T-cell (primary cell): ENCODE measurements at regions not wholly inside any gene's neighbourhood (a gene's known extent, or its start where the extent isn't known, plus 50 kb on each side); places are given as distances from the start of the nearest gene placed in this dataset.

ENCODE experiments used
- ATAC-seq, 4 experiments: fragments of 200-7000 bp in 3 of 4; fragments of 150-1000 bp in 1 of 4; cut with Tn5 transposase; replicated peaks in 1 of 4; 1 replicate in 3 of 4; 2 replicates in 1 of 4; pipeline ENCODE4 v1.10.0; 2021; ENCODE audit warnings: moderate library complexity in 3 of 4, mild to moderate bottlenecking in 2 of 4, moderate number of reproducible peaks in 1 of 4
- CTCF ChIA-PET, 2 donors: fragments of 300-600 bp; sonication (Branson Sonifier 250); formaldehyde crosslinking; loops; one replicate each; lab custom pipeline; 2022; ENCODE audit warnings: antibody characterized with exemption in 2 of 2; lab: Charles Lee
- POLR2A ChIA-PET, 2 donors: fragments of 300-600 bp; sonication (Branson Sonifier 250); formaldehyde crosslinking; loops; one replicate each; lab custom pipeline; 2022; ENCODE audit warnings: antibody characterized with exemption in 2 of 2; lab: Charles Lee
- DNase-seq, 35 experiments: peaks; one replicate each; pipeline versions ENCODE4 v3.0.0 to v3.0.0-alpha.2; 2013 to 2023
- H3K27ac ChIP-seq: one replicate; pipeline ENCODE4 v1.5.1; 2013; ENCODE audit warnings: low read length
- H3K27me3 ChIP-seq, 2 experiments: replicated peaks in 1 of 2; 1 replicate in 1 of 2; 2 replicates in 1 of 2; pipeline versions ENCODE4 v1.6.1 to v1.7.0; 2013; ENCODE audit warnings: low read length in 1 of 2, mixed read lengths in 1 of 2; ENCODE audit not compliant: control insufficient read depth in 2 of 2, insufficient read depth in 2 of 2; ENCODE audit errors: extremely low read depth in 1 of 2
- H3K36me3 ChIP-seq, 2 donors: 1 replicate in 1 of 2; 2 replicates in 1 of 2; pipeline versions ENCODE4 v1.6.1 to v1.7.0; 2013; ENCODE audit warnings: low read length in 1 of 2; ENCODE audit not compliant: control insufficient read depth in 2 of 2, insufficient read depth in 1 of 2; ENCODE audit errors: extremely low read depth in 1 of 2
- H3K4me1 ChIP-seq, 2 experiments: 1 replicate in 1 of 2; 2 replicates in 1 of 2; pipeline versions ENCODE4 v1.6.1 to v1.7.0; 2013; ENCODE audit warnings: low read length in 2 of 2, mixed read lengths in 1 of 2; ENCODE audit not compliant: insufficient read depth in 2 of 2, control insufficient read depth in 1 of 2; ENCODE audit errors: extremely low read depth in 1 of 2
- H3K4me3 ChIP-seq, 2 donors: 1 replicate in 1 of 2; 2 replicates in 1 of 2; pipeline versions ENCODE4 v1.5.1 to v1.7.0; 2013; ENCODE audit warnings: mild to moderate bottlenecking in 2 of 2, low read length in 1 of 2, moderate library complexity in 1 of 2; ENCODE audit not compliant: control insufficient read depth in 1 of 2; ENCODE audit errors: extremely low read depth in 1 of 2
- H3K9me3 ChIP-seq: 2 replicates; pipeline ENCODE4 v1.7.0; 2013
- H3K27ac Mint-ChIP-seq, 2 donors: one replicate each; pipeline ENCODE4 v1.8.0; 2020 to 2021; ENCODE audit warnings: mild to moderate bottlenecking in 2 of 2, mixed read lengths in 2 of 2
- H3K27me3 Mint-ChIP-seq, 2 donors: one replicate each; pipeline ENCODE4 v1.8.0; 2021 to 2022; ENCODE audit warnings: mixed read lengths in 2 of 2
- H3K36me3 Mint-ChIP-seq: one replicate; pipeline ENCODE4 v1.8.0; 2021; ENCODE audit warnings: mixed read lengths
- H3K4me1 Mint-ChIP-seq, 3 donors: one replicate each; pipeline ENCODE4 v1.8.0; 2020 to 2022; ENCODE audit warnings: mixed read lengths in 3 of 3, mild to moderate bottlenecking in 1 of 3
- H3K4me3 Mint-ChIP-seq, 3 donors: one replicate each; pipeline ENCODE4 v1.8.0; 2020 to 2022; ENCODE audit warnings: mild to moderate bottlenecking in 3 of 3, mixed read lengths in 3 of 3, moderate library complexity in 3 of 3
- H3K9me3 Mint-ChIP-seq, 3 donors: one replicate each; pipeline ENCODE4 v1.8.0; 2020 to 2022; ENCODE audit warnings: mixed read lengths in 3 of 3
- WGBS: methylation state at CpG from one replicate; pipeline ENCODE4 v1.1.5; 2013; ENCODE audit warnings: missing lambda C conversion rate; ENCODE audit not compliant: insufficient coverage; 5-methylcytosine and 5-hydroxymethylcytosine counted together

DNA sequence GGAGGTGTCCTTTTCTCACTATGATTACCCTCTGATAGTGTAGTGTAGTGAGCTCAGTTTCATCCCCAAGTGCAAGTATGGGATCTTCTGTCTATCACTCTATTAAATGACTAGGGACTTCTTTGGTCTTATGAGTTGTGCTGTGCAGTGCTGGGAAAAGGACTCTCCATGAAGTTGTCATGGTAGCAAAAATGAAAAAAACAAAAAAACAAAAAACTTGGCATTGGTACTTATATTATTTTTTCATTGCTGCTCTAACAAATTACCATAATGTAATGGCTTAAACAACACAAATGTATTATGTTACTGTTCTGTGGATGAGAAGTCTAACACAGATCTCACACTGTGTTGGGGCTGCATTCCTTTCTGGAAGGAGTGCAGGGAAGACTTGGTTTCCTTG, 393.1 kb upstream of the NOVA1 start:
- H3K27me3 ChIP-seq = no peaks in the 10 kb centered on the region
- no peaks in the 10 kb centered on the region for H3K36me3 ChIP-seq
- ATAC-seq (no peak), DNase-seq (no peak)
- H3K27ac Mint-ChIP-seq = no peak overlapping the region
- no peaks in the 10 kb centered on the region for H3K36me3 Mint-ChIP-seq
- no peaks in the 10 kb centered on the region for H3K27me3 Mint-ChIP-seq
- no peak overlapping the region for H3K27ac ChIP-seq
- POLR2A ChIA-PET = no interaction called here
- no peaks in the 10 kb centered on the region for H3K4me1 Mint-ChIP-seq
- H3K4me3 ChIP-seq = no peak overlapping the region
- H3K4me3 Mint-ChIP-seq = no peak overlapping the region
- no peaks in the 10 kb centered on the region for H3K9me3 ChIP-seq
- no peaks in the 10 kb centered on the region for H3K4me1 ChIP-seq
- CTCF ChIA-PET = no interaction called here
- peaks cover 14 to 34% (median 23%) of the 10 kb centered on the region in 3 donors for H3K9me3 Mint-ChIP-seq

GRCh38 chr14:26992403-26993115, 394.7 kb upstream of the NOVA1 start:
- no peak overlapping the region for H3K4me3 Mint-ChIP-seq
- no peaks in the 10 kb centered on the region for H3K36me3 ChIP-seq
- DNase-seq (no peak), ATAC-seq (no peak)
- H3K4me1 Mint-ChIP-seq = no peaks in the 10 kb centered on the region
- no peaks in the 10 kb centered on the region for H3K4me1 ChIP-seq
- no peaks in the 10 kb centered on the region for H3K36me3 Mint-ChIP-seq
- peaks cover 16 to 37% (median 27%) of the 10 kb centered on the region in 3 donors for H3K9me3 Mint-ChIP-seq
- 36% methylated on average over 2 of the region's 3 CpGs for WGBS
- no peak overlapping the region for H3K4me3 ChIP-seq
- H3K27me3 ChIP-seq = no peaks in the 10 kb centered on the region
- H3K27ac ChIP-seq = no peak overlapping the region
- H3K27me3 Mint-ChIP-seq = no peaks in the 10 kb centered on the region
- H3K9me3 ChIP-seq = no peaks in the 10 kb centered on the region
- ChIA-PET CTCF (no interaction called here), POLR2A (no interaction called here)
- H3K27ac Mint-ChIP-seq = no peak overlapping the region

DNA sequence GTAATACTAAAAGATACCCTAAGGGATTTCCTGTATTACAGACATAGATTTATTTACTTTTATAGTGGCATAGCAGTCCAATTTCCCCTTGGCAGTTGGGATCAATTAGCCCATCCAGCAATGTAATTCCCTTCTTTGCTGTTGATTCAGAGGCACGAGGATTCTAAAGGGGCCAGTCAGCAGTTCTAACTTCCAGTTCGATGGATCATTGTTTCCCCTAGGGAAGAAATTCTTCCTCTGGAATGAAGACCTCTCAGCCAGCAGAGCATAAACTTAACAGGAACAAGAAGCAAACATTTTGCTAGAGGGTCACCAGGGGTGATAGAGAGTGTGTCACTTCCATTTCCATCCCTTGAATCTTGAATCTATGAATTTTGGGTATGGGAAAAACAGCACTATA, 395.7 kb upstream of the NOVA1 start:
- ChIA-PET POLR2A (no interaction called here), CTCF (no interaction called here)
- Mint-ChIP-seq H3K27ac (no peak overlapping the region), H3K4me1 (no peaks in the 10 kb centered on the region), H3K36me3 (no peaks in the 10 kb centered on the region), H3K27me3 (no peaks in the 10 kb centered on the region), H3K4me3 (no peak overlapping the region), H3K9me3 (peaks cover 9 to 34% (median 27%) of the 10 kb centered on the region in 3 donors)
- Histone ChIP-seq H3K4me1 (no peaks in the 10 kb centered on the region), H3K9me3 (no peaks in the 10 kb centered on the region), H3K4me3 (no peak overlapping the region), H3K27me3 (no peaks in the 10 kb centered on the region), H3K36me3 (no peaks in the 10 kb centered on the region), H3K27ac (no peak overlapping the region)
- ATAC-seq = no peak
- WGBS = 38% methylated on average over 1 of the region's 2 CpGs
- DNase-seq = no peak

GRCh38 chr14:26995301-26995700, 397.5 kb upstream of the NOVA1 start:
- Histone ChIP-seq H3K4me1 (no peaks in the 10 kb centered on the region), H3K27me3 (no peaks in the 10 kb centered on the region), H3K4me3 (no peak overlapping the region), H3K9me3 (no peaks in the 10 kb centered on the region), H3K36me3 (no peaks in the 10 kb centered on the region), H3K27ac (no peak overlapping the region)
- Mint-ChIP-seq H3K4me1 (no peaks in the 10 kb centered on the region), H3K27me3 (no peaks in the 10 kb centered on the region), H3K4me3 (no peak overlapping the region), H3K9me3 (peaks cover 8 to 35% (median 32%) of the 10 kb centered on the region in 3 donors), H3K27ac (no peak overlapping the region), H3K36me3 (no peaks in the 10 kb centered on the region)
- ChIA-PET POLR2A (no interaction called here), CTCF (interaction anchor here in 1 of 2 donors (1.0 kb wide), 1 partner anchor 10 kb away, joined by 12 read pairs; no protein-coding TSS in a partner anchor)
- DNase-seq (no peak), ATAC-seq (no peak)

GRCh38 chr14:26996246-26996645, 398.4 kb upstream of the NOVA1 start:
- no peaks in the 10 kb centered on the region for H3K36me3 Mint-ChIP-seq
- Histone ChIP-seq H3K4me3 (no peak overlapping the region), H3K4me1 (no peaks in the 10 kb centered on the region), H3K27ac (no peak overlapping the region), H3K9me3 (no peaks in the 10 kb centered on the region), H3K36me3 (no peaks in the 10 kb centered on the region), H3K27me3 (no peaks in the 10 kb centered on the region)
- POLR2A ChIA-PET = no interaction called here
- CTCF ChIA-PET = interaction anchor here in 1 of 2 donors (1.0 kb wide), 1 partner anchor 9 kb away, joined by 12 read pairs; no protein-coding TSS in a partner anchor
- ATAC-seq (no peak), DNase-seq (no peak)
- H3K4me3 Mint-ChIP-seq = no peak overlapping the region
- WGBS = 80% methylated on average over 1 of the region's 2 CpGs
- H3K9me3 Mint-ChIP-seq = peaks cover 9 to 27% (median 26%) of the 10 kb centered on the region in 3 donors
- no peaks in the 10 kb centered on the region for H3K4me1 Mint-ChIP-seq
- no peak overlapping the region for H3K27ac Mint-ChIP-seq
- H3K27me3 Mint-ChIP-seq = no peaks in the 10 kb centered on the region

DNA sequence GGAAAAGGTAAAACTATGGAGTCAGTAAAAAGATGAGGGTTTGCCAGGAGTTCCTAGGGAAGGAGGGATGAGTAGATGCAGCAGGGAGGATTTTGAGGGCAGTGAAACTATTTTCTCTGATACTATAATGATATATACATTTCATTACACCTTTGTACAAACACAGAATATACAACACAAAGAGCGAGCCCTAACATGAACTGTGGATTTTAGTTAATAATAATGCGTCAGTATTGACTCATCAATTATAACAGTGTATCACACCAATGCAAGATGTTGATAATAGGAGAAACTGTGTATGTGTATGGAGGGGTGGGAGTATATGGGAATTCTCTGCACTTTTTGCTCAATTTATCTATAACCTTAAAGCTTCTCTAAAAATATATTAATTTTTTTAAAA, 404.3 kb upstream of the NOVA1 start:
- peaks cover 12 to 24% (median 18%) of the 10 kb centered on the region in 3 donors for H3K9me3 Mint-ChIP-seq
- ChIA-PET POLR2A (no interaction called here), CTCF (no interaction called here)
- H3K4me1 Mint-ChIP-seq = no peaks in the 10 kb centered on the region
- no CpG with 5 or more reads among the region's 2 CpGs for WGBS
- no peak overlapping the region for H3K4me3 Mint-ChIP-seq
- no peaks in the 10 kb centered on the region for H3K27me3 ChIP-seq
- no peaks in the 10 kb centered on the region for H3K36me3 Mint-ChIP-seq
- no peaks in the 10 kb centered on the region for H3K27me3 Mint-ChIP-seq
- ATAC-seq (no peak), DNase-seq (no peak)
- H3K27ac Mint-ChIP-seq = no peak overlapping the region
- H3K4me3 ChIP-seq = no peak overlapping the region
- no peaks in the 10 kb centered on the region for H3K9me3 ChIP-seq
- no peaks in the 10 kb centered on the region for H3K36me3 ChIP-seq
- H3K4me1 ChIP-seq = no peaks in the 10 kb centered on the region
- no peak overlapping the region for H3K27ac ChIP-seq

DNA sequence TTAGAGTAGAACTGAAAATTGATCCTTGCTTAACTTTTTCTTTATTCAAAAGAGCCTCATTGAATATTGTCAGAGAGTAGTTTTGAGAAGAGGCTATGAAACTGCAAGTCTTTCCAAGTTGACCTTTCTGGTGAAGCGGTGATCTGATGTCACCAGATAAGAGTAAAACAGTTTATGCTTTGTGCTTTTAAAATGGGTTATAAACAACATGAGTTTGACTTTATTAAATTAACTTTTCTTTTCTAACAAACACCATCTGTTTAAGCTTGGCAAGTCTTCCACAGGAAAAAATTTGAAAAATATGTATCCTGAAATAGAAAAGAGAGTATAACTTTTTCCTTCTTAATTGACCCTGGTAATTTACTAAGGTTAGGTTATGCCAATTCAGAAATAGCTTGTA, 408.7 kb upstream of the NOVA1 start:
- Histone ChIP-seq H3K27me3 (no peaks in the 10 kb centered on the region), H3K27ac (no peak overlapping the region), H3K36me3 (no peaks in the 10 kb centered on the region), H3K9me3 (no peaks in the 10 kb centered on the region), H3K4me3 (no peak overlapping the region), H3K4me1 (no peaks in the 10 kb centered on the region)
- H3K4me3 Mint-ChIP-seq = no peak overlapping the region
- ChIA-PET POLR2A (no interaction called here), CTCF (no interaction called here)
- no peak overlapping the region for H3K27ac Mint-ChIP-seq
- WGBS = no CpG with 5 or more reads among the region's 1 CpG
- H3K9me3 Mint-ChIP-seq = peaks cover 25 to 34% (median 29%) of the 10 kb centered on the region in 3 donors
- no peaks in the 10 kb centered on the region for H3K36me3 Mint-ChIP-seq
- no peak for DNase-seq
- ATAC-seq = no peak
- no peaks in the 10 kb centered on the region for H3K4me1 Mint-ChIP-seq
- no peaks in the 10 kb centered on the region for H3K27me3 Mint-ChIP-seq
